GM19452 (cell line): ENCODE measurements at regions not wholly inside any gene's neighbourhood (a gene's known extent, or its start where the extent isn't known, plus 50 kb on each side); places are given as distances from the start of the nearest gene placed in this dataset.

ENCODE experiments used
- ATAC-seq: cut with Tn5 transposase; IDR thresholded peaks from one replicate; pipeline ENCODE4 v1.9.1; 2021; ENCODE audit not compliant: unreplicated experiment

DNA sequence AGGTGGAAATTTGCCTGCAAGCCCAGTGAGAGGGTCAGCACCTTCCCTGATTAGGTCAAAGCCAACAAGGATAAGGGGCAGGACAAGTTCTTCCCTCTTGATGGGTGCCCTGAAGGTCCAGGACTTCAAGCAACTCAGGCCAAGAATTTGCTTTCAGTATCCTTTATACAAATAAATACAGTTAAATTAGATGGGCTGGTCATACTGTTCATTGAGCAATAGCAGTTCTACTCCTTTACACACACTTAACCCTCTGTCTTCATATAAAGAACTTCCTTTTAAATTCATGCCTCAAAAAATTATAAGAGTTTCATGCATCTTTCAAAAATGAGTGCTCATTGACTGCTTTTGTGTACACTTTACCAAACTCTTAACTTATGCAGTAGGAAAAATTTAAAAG is 392.0 kb downstream of the SPRY1 start:
- ATAC-seq: no peak

DNA sequence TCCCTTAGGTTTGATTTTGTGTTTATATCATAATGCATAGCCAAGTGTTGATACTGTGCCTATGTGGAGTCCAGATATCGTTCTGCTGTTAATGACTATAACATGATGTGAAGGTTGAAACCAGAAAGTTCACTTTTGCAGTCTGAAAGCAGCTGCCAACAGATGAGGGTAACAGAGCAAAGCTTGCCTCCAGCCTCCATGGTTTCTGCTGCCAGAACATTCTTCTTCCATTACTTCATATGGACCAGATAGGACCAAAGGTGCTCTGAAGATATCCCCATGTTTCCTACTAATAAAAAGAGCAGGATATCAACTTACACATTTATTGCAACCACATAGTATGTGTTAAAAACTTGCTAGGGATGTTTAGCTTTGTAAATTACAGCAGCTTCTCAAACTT is 394.1 kb downstream of the SPRY1 start:
- no peak for ATAC-seq

DNA sequence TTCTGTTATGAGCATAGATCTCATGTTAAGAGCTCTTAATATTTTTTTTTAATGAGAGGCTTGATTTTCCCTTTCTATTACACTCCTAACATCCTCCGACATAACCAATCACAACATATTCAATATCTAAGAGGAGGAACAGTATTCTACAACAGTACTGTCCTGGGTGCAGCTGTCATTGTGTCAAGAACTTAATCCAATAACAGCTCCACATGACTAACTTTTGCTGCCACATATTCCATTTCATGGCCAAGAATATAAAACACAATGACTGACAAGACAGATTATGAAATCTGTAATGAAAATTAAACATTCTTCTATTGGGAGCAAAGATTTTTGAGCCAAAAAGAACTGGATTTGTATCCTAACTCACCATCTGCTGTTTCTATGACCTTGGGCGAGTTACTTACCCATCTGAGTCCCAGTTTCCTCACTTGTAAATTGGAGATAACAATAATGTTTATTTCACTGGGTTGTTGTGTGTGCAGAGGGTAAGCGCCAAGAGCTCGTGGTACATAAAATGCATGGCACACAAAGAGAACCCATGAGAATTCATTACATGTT is 405.6 kb downstream of the SPRY1 start:
- ATAC-seq: no peak

DNA sequence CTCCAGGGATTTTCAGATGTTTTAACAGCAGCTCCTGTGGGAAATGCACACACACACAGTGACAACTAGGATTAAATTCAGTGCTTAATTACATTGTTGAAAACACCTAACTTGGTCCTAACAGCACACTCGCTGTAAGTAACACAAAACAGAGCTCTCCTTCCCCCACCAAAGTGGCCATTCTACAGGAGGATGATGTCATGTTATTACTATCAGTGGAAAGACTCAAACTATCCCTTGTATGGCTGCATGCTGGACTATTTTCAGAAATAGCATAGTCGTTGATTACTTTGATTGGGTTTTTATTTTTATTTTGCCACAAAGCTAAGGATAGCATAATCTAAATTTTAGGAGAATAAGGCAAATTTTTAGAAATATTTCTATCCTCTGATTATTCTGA is 406.3 kb downstream of the SPRY1 start:
- ATAC-seq: no peak

DNA sequence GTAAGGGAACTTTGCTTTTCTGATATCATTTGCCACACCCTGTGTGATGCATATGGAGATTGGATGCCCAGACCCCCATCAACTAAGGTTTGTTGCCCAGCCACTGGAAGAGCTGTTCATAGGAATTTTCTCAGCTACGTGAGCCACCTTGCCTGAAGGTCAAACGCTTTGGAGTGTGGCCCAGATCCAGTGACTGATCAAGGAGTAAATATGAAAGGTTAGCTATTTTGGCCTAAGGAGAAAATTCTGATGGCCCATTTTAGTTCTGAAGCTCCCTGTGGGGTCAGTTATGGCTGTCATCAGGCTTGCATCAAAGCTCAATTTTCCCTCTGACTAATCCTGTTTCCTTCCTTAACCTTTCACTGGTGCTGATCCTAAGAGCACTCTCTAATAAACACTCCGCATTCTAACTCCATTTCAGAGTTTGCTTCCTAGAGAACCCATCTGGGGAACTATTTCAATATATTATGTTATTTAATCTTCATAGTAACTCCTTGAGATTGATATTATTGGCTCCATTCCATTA is 407.7 kb downstream of the SPRY1 start:
- no peak for ATAC-seq

DNA sequence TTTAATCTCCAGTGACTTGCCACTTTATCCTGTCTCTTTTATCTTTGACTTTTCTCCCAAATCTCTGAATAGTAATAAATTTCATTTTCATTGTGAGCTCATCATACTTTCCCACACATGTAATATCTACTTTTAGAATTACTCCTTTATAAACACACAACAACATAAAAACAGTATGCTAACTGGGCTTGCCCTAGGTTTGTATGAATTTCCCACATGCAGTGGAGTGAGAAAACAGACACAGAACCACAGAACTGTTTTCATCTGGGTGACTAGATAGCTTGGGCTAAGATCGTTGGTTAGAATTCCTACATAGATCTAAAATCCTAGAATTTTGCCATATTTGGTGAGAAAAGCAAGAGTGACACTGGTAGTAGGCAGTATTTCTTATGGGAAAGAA is 409.5 kb downstream of the SPRY1 start:
- ATAC-seq: no peak

DNA sequence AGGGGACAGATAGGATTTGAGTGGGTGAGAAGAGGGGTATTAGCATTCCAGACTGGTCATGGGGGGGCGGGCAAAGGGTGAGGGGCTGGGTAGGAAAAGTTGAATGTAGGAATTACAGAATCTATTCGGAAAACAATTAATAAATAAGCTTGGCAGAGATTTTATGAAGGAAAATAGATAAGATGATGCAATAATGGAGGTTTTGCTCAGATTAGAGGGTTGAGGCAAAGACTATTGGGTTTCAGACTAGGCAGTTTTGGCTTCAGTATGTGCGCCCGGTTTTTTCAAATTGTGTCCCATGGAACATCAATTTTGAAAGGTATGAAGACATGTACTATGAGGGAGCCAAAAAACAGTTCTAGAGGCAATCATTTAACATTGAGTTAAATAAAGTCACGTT is 410.6 kb downstream of the SPRY1 start:
- ATAC-seq: no peak

DNA sequence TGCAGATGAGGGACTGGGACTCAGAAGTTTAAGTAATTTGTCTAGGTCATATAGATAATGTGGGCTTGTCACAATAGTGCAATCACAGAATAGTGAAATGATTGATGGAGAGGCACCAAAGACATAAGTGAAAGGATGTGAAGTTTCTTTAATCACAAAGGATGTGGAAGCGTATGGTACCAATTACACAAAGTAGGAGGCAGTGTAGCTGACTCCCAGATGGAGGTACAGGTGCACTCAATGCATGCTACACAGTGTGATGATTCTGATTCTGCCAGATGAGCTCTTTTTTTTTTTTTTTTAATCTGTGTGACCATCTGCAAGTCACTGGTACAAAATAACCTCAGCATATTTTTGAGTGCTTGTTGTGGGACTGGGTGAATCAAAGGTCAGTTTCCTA is 411.3 kb downstream of the SPRY1 start:
- ATAC-seq: no peak

DNA sequence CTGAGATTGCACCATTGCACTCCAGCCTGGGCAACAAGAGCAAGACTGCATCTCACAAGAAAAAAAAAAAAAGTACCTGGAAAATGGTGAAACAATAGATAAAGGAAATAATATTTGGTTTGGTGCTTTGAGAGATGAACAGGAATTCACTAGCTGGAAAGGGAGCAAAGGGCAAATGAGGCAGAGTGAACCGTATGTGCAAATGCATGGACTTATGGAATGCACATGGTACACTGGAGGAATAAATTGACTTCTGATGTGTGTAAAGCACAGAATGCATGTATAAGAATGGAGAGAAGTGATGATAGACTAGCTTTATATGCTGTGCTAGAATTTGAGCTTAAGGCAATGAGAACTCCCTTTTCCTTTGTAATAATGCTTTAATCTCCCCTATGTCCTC is 413.3 kb downstream of the SPRY1 start:
- no peak for ATAC-seq

DNA sequence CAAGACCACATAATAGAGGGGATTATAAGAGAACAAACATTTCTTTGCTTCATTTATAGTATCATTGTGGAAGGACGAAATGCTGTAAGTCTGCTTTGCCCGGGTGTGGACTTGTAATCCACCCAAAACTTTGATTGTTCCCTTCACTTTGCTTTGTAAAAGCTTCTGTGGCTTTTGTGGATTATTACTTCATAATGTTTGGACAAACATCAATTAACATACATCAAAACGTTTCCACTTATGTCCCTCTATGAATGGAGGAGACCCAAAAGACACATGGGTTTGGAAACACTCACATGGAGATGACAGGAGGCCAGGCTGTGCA is 415.4 kb downstream of the SPRY1 start:
- ATAC-seq: no peak

DNA sequence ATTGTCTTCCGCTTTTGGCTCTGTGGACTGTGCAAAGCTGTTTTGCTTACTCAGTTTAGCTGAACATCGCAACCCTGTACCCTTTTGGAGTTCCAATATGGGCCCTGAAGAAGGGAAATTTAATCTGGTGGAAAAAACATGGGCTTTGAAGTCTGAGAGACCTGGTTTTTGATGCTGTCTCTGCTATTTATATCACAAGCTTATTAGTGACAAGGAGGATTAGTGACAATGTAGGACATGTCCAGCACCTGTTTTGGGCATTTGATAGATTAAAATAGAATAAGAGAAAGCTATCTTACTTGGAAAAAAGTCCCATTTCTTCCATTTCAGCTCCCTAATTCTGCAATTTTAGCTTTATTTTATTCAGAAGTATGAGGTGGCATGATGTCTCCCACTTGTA is 417.3 kb downstream of the SPRY1 start:
- no peak for ATAC-seq

DNA sequence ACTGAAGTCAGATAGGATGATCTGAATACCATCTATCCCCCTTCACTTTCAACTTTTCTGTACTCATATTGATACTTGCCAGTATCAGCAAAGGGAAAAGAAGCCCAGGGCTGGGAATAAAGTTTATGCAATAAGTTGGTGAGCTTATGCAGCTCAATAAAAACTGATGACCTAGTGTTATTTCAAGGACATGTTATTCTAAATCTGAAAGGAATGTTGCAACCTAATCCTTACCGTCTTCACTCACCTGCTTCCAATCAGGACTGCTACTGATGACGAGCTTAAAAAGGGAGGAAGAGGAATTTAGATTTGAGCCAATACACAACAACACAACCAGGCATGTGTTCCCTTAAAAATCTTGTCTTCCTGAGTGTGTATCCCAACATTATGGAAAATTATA is 419.9 kb downstream of the SPRY1 start:
- no peak for ATAC-seq

DNA sequence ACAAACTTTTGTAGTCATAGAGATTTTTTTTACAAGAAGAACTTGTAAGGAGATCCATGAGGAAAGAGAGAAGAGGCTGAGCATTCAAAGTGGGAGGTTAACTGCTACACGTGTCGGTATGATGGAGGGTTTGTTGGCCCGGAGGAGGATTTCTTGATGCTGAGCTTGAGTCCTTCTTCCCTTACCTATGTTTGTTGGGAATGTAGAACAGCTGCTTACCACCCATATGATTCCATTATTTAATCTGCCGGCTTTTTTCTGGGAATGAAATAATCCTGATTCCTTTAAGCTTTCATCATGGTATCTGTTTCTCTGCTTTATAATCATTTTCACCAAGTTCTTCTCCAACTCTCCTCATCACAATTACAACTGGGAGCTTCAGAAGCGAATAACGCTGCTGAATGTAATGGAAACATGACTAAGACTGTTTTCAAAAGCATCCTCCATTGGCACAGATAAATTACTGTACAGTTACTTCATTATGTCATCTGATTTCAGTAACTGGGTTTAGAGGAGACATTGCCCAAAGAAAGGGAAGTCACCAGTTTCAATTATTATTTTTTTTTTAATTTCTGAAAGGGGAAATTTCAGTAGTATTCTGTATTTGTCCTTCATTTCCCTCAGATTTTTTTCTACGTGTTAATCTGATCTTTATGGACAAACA is 420.6 kb downstream of the SPRY1 start:
- ATAC-seq: no peak

DNA sequence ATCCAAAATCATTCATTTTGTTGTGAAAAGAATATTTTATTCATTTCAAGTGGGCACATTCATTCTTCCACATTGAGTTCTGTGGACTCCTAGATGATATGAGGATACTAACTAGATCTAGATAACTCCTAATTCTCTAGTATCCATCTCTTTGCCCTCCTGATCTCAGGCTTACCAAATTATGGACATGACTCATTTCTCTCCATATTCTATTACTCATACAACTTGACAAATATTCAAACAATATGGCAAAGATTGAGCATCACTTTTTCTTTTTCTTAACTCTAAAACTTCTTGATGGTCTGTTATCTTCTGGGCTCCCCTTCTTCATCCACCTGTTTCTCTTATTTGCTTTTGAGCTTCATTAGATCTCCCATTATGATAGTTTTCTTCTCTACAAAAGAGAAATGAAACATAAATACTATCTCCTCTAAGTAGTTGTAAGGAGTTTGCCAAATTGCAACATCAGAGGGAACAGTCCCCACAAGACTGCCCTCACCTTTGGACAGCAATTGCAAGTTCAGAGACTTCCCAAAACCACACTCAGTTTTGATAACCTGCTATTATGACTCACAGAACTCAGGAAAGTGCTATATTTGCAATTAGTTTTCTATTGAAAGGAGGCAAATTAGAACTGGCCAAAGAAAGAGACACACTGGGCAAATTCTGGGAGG is 422.9 kb downstream of the SPRY1 start:
- ATAC-seq: no peak

DNA sequence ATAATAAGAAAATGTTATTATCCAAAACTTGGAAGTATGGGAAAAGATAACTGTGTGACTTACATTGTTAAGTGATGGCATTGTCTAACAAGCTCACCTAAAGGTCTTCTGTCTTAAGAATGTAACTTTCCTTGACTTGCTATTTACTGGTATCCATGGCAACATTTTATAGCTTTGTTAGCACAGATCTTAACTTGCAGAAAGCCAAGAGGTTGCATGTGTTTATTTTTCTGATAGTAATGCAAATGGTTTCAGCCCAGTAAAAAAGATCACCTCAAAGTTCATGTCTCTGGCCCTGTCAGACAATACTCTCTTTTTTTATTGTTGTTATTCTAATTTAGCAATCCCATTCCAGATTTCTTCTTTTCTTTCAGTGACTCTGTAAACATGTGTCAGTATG is 425.3 kb downstream of the SPRY1 start:
- ATAC-seq: no peak

DNA sequence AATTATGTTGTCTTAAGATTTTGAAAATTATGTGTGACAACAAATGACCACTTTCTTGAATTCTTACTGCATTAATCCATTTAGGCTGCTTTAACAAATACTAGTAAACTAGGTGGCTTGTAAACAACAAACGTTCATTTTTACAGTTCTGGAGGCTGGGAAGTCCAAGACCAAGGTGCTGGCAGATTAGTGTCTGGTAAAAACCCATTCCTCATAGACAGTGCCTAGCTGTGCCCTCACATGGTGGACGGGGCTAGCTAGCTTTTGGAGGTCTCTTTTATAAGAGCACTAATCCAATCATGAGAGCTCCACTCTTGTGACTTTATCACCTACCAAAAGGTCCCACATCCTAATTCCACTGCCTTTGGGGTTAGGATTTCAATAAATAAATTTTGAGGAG is 425.8 kb downstream of the SPRY1 start:
- no peak for ATAC-seq

DNA sequence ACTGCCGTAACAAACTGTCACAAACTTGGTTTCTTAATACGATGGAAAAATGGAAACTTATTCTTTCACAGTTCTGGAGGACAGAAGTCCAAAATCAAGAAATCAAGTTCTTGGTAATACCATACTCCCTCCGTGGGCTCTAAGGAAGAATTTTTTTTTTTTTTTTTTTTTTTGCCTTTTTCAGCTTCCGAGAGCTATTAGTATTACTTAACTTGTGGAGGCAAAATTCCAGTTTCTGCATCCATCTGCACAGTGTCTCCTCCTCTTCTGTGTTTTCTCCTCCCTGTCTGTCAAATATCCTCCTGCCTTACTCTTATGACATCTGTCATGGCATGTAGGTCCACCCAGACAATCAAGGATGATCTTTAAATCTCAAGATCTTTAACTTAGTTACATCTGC is 426.6 kb downstream of the SPRY1 start:
- no peak for ATAC-seq

DNA sequence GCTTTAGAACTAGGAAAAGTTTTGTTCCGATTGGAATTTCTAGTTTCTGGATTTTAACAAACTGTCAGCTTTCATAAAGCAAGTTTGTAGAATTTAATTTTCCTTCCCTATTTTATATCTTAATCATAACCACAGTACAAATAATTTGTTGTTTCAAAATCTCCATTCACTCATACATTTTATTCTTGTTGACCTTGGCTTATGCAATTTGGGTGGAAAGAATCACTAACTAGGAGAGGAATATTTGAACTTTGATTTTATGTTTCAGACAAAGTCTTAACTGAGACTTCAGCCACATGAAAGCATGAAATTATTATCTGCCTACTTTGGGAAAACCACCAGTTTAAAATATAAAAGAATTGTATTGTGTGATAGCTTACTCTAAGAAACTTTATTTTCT is 427.9 kb downstream of the SPRY1 start:
- ATAC-seq: no peak

DNA sequence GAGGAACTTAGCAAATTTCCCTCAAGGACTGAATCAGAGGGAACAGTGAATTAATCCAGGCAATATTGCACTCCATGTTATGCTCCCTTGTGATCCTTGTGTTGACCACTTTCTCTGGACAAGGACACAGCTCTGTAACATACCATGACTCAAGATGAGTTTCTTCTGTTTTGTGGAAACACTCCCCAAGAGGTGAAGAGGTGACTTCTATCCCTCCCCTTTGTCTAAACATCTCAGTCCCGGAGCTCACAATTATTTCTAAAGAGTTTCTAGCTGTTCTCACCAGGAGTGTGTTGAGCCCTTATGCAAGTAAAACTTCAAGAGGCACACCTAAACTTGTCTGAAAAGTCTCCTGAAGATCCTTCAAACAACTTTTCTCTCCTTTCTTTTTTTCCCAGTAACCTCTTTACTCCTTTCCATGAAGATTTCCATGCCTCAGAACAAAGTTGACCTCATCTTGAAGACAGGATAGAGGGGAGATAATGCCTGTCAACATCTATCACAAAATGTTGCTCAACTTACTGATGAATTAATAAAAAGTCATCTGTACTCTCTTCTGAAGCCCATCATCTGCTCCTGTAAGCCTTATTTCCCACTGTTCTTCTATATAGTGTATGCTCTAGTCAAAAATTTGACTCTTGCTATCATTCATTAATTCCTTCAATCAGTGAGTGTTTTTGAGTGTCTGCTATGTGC is 429.1 kb downstream of the SPRY1 start:
- ATAC-seq: no peak

DNA sequence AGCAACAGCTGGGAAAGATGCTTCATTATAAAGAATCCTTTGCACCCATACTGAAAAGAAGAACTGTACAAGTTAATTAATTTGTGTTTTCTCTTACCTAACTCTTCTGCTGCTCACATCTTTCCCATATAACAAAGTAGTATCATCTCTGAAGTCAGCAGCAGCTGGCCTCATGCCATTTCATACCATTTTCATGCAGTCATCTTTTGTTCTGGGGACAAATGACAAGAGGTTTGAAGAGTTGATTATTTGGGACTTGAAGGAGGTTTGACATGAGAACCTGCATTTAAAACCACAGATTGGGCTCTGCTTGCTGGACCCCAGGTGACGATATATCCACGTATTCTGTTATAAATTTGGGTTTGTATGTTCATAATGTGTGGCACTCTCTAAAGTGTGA is 430.3 kb downstream of the SPRY1 start:
- no peak for ATAC-seq

DNA sequence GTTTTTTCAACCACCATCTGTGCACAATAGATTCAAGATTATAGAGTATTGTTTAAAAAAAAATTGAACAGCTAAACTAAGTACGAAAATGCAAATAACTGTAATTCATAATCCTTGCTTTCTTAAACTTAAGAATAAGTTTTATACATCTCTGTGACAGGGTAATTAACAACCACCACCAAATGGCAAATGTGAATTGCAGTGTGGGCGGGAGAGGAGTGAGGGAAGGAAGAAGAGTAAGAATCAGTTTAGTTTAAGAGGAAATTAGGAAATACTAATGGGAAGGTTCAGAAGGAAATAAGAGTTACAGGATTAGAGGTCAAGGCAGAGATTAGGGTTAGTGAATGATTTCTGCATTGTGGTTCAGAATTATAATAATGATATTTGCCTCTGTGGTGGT is 430.9 kb downstream of the SPRY1 start:
- no peak for ATAC-seq

DNA sequence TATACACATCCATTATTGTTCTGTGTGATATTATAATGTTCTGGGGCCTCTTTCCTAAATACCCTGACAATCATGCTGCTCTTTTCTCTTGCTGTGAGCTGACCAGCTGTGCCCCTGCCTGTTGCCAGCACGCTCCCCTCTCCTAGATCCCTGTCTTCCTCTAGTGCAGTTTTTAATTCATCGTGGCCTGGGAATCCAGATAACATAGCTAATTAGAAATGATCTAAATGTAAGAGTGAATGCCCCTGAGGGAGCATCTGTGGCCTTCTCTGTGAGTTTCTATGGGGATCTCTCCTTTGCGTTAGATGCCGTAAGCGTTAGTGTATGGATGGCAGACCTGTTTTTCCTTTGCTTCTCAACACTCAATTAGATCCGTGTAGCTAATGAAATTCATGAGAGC is 434.3 kb downstream of the SPRY1 start:
- ATAC-seq: no peak
